ENCODE measurements at regions not wholly inside any gene's neighbourhood (a gene's known extent, or its start where the extent isn't known, plus 50 kb on each side); places are given as distances from the start of the nearest gene placed in this dataset.
"Not testable (repeated sequence)": the region's sequence is repeated elsewhere in the genome, so short reads cannot be mapped to it uniquely, and the experiment has no call there.

DNA sequence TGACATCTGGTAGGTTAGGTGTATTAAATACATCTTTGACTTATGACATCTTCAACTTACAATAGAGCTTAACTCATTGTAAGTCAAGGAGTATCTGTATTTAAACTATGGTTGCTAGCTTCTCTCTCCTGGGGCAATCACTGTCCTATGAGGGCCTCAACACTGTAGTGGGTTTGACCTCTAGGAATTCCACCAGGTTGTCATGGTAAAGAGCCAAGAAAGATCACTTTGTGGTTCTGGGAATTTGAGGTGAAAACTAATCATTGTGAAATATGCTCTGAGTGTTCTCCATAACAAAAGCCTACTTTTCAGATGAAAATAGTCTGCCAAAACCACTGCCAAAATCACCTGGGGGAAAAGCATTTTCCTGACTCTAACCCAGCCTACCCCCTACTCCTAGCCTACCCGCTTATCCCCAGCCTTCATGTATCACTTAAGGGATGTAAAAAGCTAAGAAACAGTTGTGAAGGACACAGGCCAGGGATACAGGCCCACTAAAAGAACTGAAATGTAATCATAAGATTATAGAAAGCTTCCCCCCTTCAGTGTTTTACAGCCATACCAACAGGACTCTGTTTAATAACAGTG is 723.8 kb downstream of the MECOM start:
- TF ChIP-seq, protein P1, sequence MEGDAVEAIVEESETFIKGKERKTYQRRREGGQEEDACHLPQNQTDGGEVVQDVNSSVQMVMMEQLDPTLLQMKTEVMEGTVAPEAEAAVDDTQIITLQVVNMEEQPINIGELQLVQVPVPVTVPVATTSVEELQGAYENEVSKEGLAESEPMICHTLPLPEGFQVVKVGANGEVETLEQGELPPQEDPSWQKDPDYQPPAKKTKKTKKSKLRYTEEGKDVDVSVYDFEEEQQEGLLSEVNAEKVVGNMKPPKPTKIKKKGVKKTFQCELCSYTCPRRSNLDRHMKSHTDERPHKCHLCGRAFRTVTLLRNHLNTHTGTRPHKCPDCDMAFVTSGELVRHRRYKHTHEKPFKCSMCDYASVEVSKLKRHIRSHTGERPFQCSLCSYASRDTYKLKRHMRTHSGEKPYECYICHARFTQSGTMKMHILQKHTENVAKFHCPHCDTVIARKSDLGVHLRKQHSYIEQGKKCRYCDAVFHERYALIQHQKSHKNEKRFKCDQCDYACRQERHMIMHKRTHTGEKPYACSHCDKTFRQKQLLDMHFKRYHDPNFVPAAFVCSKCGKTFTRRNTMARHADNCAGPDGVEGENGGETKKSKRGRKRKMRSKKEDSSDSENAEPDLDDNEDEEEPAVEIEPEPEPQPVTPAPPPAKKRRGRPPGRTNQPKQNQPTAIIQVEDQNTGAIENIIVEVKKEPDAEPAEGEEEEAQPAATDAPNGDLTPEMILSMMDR (IDR thresholded peaks at IDR 0.05; ENCODE audit: borderline replicate concordance) = no peak
- H3K27ac ChIP-seq (replicated peaks) = no peak overlapping the region
- DNase-seq = no peak
- H3K9me3 ChIP-seq (replicated peaks) = peaks cover 14% of the 10 kb centered on the region
- no peaks in the 10 kb centered on the region for H3K4me1 ChIP-seq
- H3K27me3 ChIP-seq (ENCODE audit: low read depth) = no peaks in the 10 kb centered on the region
- H3K36me3 ChIP-seq = no peaks in the 10 kb centered on the region
- no peak overlapping the region for H3K4me3 ChIP-seq
- intact Hi-C loops (cut with micrococcal nuclease) = no loop called here

DNA sequence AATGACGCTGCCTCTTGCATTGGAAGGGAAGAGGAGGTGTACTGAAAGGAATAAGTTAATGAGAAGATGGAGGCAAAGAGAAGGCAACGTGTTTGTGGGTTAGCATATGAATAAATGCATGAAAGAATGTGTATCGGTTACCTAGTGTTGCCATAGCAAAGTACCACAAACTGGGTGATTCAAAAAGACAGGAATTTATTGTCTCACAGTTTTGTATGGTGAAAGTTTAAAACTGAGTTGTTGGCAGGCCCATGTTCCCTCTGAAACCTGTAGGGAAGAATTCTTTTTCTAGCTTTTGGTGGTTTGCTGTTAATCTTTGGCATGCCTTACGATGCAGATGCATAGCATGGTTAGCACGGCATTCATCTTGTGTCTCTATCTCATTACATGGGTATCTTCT is 729.9 kb downstream of the MECOM start:
- TF ChIP-seq, protein P1 (IDR thresholded peaks at IDR 0.05; ENCODE audit: borderline replicate concordance) = no peak
- Histone ChIP-seq H3K4me3 (no peak overlapping the region), H3K9me3 (replicated peaks) (peaks cover 22% of the 10 kb centered on the region), H3K27me3 (ENCODE audit: low read depth) (no peaks in the 10 kb centered on the region), H3K4me1 (no peaks in the 10 kb centered on the region), H3K36me3 (no peaks in the 10 kb centered on the region), H3K27ac (replicated peaks) (no peak overlapping the region)
- DNase-seq = no peak
- intact Hi-C loops (cut with micrococcal nuclease) = no loop called here

DNA sequence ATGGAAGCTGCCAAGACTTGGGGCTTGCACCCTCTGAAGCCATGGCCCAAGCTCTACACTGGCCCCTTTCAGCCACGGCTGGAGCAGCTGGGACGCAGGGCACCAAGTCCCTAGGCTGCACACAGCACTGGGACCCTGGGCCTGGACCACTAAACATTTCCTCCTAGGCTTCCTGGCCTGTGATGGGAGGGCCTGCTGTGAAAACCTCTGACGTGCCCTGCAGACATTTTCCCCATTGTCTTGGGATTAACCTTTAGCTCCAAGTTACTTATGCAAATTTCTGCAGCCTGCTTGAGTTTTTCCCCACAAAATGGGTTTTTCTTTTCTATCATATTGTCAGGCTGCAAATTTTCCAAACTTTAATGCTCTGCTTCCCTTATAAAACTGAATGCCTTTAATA is 733.5 kb downstream of the MECOM start:
- H3K9me3 ChIP-seq (replicated peaks); H3K36me3 ChIP-seq; intact Hi-C loops (cut with micrococcal nuclease); DNase-seq; H3K27me3 ChIP-seq (ENCODE audit: low read depth); H3K4me3 ChIP-seq; H3K27ac ChIP-seq (replicated peaks); H3K4me1 ChIP-seq: not testable (repeated sequence)

DNA sequence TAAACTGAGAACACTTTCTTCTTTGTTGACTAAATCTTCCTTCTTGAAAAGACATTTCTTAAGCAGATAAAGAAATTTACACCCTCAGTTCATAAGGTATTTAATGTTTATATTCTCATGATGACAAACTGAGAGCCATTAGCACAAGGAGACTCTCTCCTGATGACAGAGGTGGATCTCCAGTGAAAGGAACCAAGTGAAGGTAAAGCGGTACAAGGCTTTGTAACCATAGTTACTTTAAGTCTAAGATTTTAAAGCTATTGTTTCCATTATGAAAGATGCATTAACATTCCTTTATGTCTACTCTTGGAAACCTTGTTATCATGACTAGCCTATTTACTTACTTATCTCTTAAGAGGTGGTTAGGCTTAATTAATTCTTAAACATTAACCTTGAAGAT is 737.1 kb downstream of the MECOM start:
- no peak overlapping the region for H3K27ac ChIP-seq (replicated peaks)
- H3K4me3 ChIP-seq = no peak overlapping the region
- H3K4me1 ChIP-seq = no peaks in the 10 kb centered on the region
- no peaks in the 10 kb centered on the region for H3K36me3 ChIP-seq
- DNase-seq = no peak
- TF ChIP-seq, protein P1 (IDR thresholded peaks at IDR 0.05; ENCODE audit: borderline replicate concordance) = no peak
- intact Hi-C loops (cut with micrococcal nuclease) = no loop called here
- H3K27me3 ChIP-seq (ENCODE audit: low read depth) = no peaks in the 10 kb centered on the region
- H3K9me3 ChIP-seq (replicated peaks) = no peaks in the 10 kb centered on the region

DNA sequence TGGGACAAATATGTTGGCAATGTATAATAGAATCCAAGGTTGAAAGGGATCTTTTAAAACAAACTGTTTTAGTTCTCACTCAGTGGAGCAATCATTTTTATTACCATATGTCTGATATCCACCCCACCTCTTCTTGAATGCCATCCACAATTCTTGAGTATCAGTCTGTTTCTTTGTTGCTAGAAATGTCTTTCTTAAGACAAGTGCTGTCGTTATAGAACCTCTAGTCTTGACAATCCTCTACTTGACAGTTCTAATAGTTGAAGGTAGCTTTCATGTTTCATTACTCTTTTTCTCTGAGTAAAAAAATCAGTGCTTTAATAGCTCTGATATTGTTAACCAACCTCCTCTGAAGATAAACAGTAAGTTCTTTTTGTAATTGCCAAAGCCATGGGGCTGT is 737.9 kb downstream of the MECOM start:
- Histone ChIP-seq H3K9me3 (replicated peaks) (no peaks in the 10 kb centered on the region), H3K4me1 (no peaks in the 10 kb centered on the region), H3K36me3 (no peaks in the 10 kb centered on the region), H3K27ac (replicated peaks) (no peak overlapping the region), H3K4me3 (no peak overlapping the region), H3K27me3 (ENCODE audit: low read depth) (no peaks in the 10 kb centered on the region)
- TF ChIP-seq, protein P1 (IDR thresholded peaks at IDR 0.05; ENCODE audit: borderline replicate concordance) = no peak
- DNase-seq = no peak
- intact Hi-C loops (cut with micrococcal nuclease) = no loop called here

DNA sequence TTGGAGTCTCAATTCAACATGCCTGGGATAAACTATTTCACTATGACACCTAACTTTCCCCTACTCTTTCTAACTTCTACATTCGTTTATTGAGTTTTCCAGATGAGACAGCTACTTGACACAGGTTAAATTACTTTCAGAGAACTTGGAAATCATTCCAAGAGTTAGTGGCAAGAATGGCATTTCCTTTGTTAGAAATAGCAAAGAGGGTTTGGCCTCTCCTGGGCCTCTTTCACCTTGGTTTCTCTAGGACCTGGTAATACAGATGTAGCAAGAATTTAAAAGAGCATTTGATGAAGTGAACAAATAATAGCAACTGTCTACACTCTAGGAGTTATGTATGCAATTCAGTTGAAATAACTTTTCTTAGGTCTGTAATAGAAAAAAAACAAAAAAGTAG is 748.9 kb downstream of the MECOM start:
- no peaks in the 10 kb centered on the region for H3K27me3 ChIP-seq (ENCODE audit: low read depth)
- H3K4me1 ChIP-seq = no peaks in the 10 kb centered on the region
- TF ChIP-seq, protein P1 (IDR thresholded peaks at IDR 0.05; ENCODE audit: borderline replicate concordance) = no peak
- no peak overlapping the region for H3K27ac ChIP-seq (replicated peaks)
- intact Hi-C loops (cut with micrococcal nuclease) = no loop called here
- no peaks in the 10 kb centered on the region for H3K9me3 ChIP-seq (replicated peaks)
- no peaks in the 10 kb centered on the region for H3K36me3 ChIP-seq
- no peak for DNase-seq
- H3K4me3 ChIP-seq = no peak overlapping the region
